Neural progenitor cell (in vitro differentiated cells): ENCODE measurements at regions not wholly inside any gene's neighbourhood (a gene's known extent, or its start where the extent isn't known, plus 50 kb on each side); places are given as distances from the start of the nearest gene placed in this dataset.

Experiments used
- DNase-seq: peaks from one replicate; pipeline ENCODE4 v3.0.0-alpha.2; 2016; ENCODE audit warnings: low spot score
- H2AFZ ChIP-seq: fragments of 200-600 bp; sonication (generic); replicated peaks from 2 replicates; pipeline ENCODE4 v1.6.1; 2016; ENCODE audit warnings: antibody characterized with exemption
- H3F3A ChIP-seq: fragments of 200-600 bp; sonication (generic); 2 replicates; pipeline ENCODE4 v1.6.1; 2016; ENCODE audit warnings: antibody characterized with exemption, low read depth
- H3K27ac ChIP-seq: fragments of 200-600 bp; sonication (generic); 2 replicates; pipeline ENCODE4 v1.5.1; 2016; ENCODE audit warnings: mild to moderate bottlenecking
- H3K27me3 ChIP-seq: fragments of 200-600 bp; sonication (generic); 2 replicates; pipeline ENCODE4 v1.6.1; 2016; ENCODE audit warnings: mild to moderate bottlenecking, moderate library complexity
- H3K36me3 ChIP-seq: fragments of 200-600 bp; sonication (generic); 2 replicates; pipeline ENCODE4 v1.5.1; 2016
- H3K4me1 ChIP-seq: fragments of 200-600 bp; sonication (generic); 2 replicates; pipeline ENCODE4 v1.6.1; 2016; ENCODE audit warnings: mixed run types
- H3K4me2 ChIP-seq: fragments of 200-600 bp; sonication (generic); 2 replicates; pipeline ENCODE4 v1.6.1; 2016
- H3K4me3 ChIP-seq: fragments of 200-600 bp; sonication (generic); 2 replicates; pipeline ENCODE4 v1.5.1; 2016
- H3K79me2 ChIP-seq: fragments of 200-600 bp; sonication (generic); 2 replicates; pipeline ENCODE4 v1.6.1; 2016; ENCODE audit warnings: low read depth
- H3K9ac ChIP-seq: fragments of 200-600 bp; sonication (generic); 2 replicates; pipeline ENCODE4 v1.6.1; 2016
- H3K9me3 ChIP-seq: fragments of 200-600 bp; sonication (generic); 2 replicates; pipeline ENCODE4 v1.5.1; 2016; ENCODE audit warnings: low read depth
- H4K20me1 ChIP-seq: fragments of 200-600 bp; sonication (generic); 2 replicates; pipeline ENCODE4 v1.6.1; 2016; ENCODE audit warnings: low read depth
- H3K27ac Mint-ChIP-seq: 3 replicates; pipeline ENCODE4 v1.8.0; 2021; ENCODE audit warnings: mixed read lengths
- H3K27me3 Mint-ChIP-seq: 2 replicates; pipeline ENCODE4 v1.8.0; 2022; ENCODE audit warnings: low read depth, mild to moderate bottlenecking, inconsistent platforms, moderate library complexity, mixed read lengths; ENCODE audit not compliant: insufficient read depth
- H3K36me3 Mint-ChIP-seq: 3 replicates; pipeline ENCODE4 v1.8.0; 2021; ENCODE audit warnings: mixed read lengths
- H3K4me1 Mint-ChIP-seq: 3 replicates; pipeline ENCODE4 v1.8.0; 2021; ENCODE audit warnings: mixed read lengths
- H3K4me3 Mint-ChIP-seq: 3 replicates; pipeline ENCODE4 v1.8.0; 2021; ENCODE audit warnings: mild to moderate bottlenecking, moderate library complexity, mixed read lengths
- H3K9me3 Mint-ChIP-seq: 3 replicates; pipeline ENCODE4 v1.8.0; 2020; ENCODE audit warnings: mixed read lengths
- CTCF ChIP-seq: fragments of 200-600 bp; sonication (generic); IDR thresholded peaks from 2 replicates; pipeline ENCODE4 v1.5.1; 2017; ENCODE audit warnings: antibody characterized with exemption, mild to moderate bottlenecking
- EZH2 ChIP-seq: fragments of 200-600 bp; sonication (generic); IDR thresholded peaks from 2 replicates; pipeline ENCODE4 v1.6.1; 2017; ENCODE audit warnings: antibody characterized with exemption, mild to moderate bottlenecking, moderate library complexity
- EZH2phosphoT487 ChIP-seq: fragments of 200-600 bp; sonication (generic); IDR thresholded peaks from 2 replicates; pipeline ENCODE4 v1.6.1; 2017; ENCODE audit warnings: antibody characterized with exemption

GRCh38 chr12:67742461-67742860 lies 93.9 kb downstream of the DYRK2 start:
- no peaks in the 10 kb centered on the region for H3K9me3 ChIP-seq
- no peak overlapping the region for H3K4me2 ChIP-seq

GRCh38 chr12:67747869-67748742 lies 99.6 kb downstream of the DYRK2 start:
- Histone ChIP-seq H2AFZ (no peak overlapping the region), H4K20me1 (no peaks in the 10 kb centered on the region), H3K9ac (no peak overlapping the region), H3K36me3 (no peaks in the 10 kb centered on the region), H3F3A (no peaks in the 10 kb centered on the region), H3K27ac (no peak overlapping the region), H3K79me2 (no peaks in the 10 kb centered on the region), H3K9me3 (no peaks in the 10 kb centered on the region), H3K4me2 (no peak overlapping the region), H3K4me3 (no peak overlapping the region), H3K4me1 (no peaks in the 10 kb centered on the region), H3K27me3 (no peaks in the 10 kb centered on the region)
- no peak overlapping the region for H3K27ac Mint-ChIP-seq
- H3K36me3 Mint-ChIP-seq: no peaks in the 10 kb centered on the region
- no peaks in the 10 kb centered on the region for H3K9me3 Mint-ChIP-seq
- DNase-seq: no peak
- TF ChIP-seq EZH2 (no peak), EZH2phosphoT487 (no peak), CTCF (no peak)
- H3K4me3 Mint-ChIP-seq: no peak overlapping the region
- H3K4me1 Mint-ChIP-seq: peaks cover 7% of the 10 kb centered on the region
- H3K27me3 Mint-ChIP-seq: peaks cover 2% of the 10 kb centered on the region

More at GRCh38 chr12:67742461-67742860, 93.9 kb downstream of the DYRK2 start:
- H3K36me3 ChIP-seq: no peaks in the 10 kb centered on the region
- no peak overlapping the region for H3K4me3 ChIP-seq
- Mint-ChIP-seq H3K4me3 (no peak overlapping the region), H3K9me3 (no peaks in the 10 kb centered on the region), H3K36me3 (no peaks in the 10 kb centered on the region), H3K4me1 (peaks cover 14% of the 10 kb centered on the region), H3K27ac (no peak overlapping the region), H3K27me3 (peaks cover 5% of the 10 kb centered on the region)
- TF ChIP-seq EZH2phosphoT487 (no peak), CTCF (no peak), EZH2 (no peak)
- no peak for DNase-seq
- H3K79me2 ChIP-seq: no peaks in the 10 kb centered on the region
- peak overlapping the region; percentile 0 for H2AFZ ChIP-seq
- H3K27ac ChIP-seq: no peak overlapping the region
- peaks cover 6% of the 10 kb centered on the region for H3K4me1 ChIP-seq
- H4K20me1 ChIP-seq: no peaks in the 10 kb centered on the region
- no peaks in the 10 kb centered on the region for H3K27me3 ChIP-seq
- H3K9ac ChIP-seq: no peak overlapping the region
- H3F3A ChIP-seq: no peaks in the 10 kb centered on the region

GRCh38 chr12:67748743-67749040 lies 100.1 kb downstream of the DYRK2 start:
- H3K9me3 ChIP-seq: no peaks in the 10 kb centered on the region
- H3K79me2 ChIP-seq: no peaks in the 10 kb centered on the region
- H3K27ac ChIP-seq: no peak overlapping the region
- no peak overlapping the region for H3K27ac Mint-ChIP-seq
- no peak overlapping the region for H3K4me3 ChIP-seq
- H3K27me3 Mint-ChIP-seq: peaks cover 2% of the 10 kb centered on the region
- TF ChIP-seq EZH2phosphoT487: no peak
- no peak for TF ChIP-seq CTCF
- TF ChIP-seq EZH2: no peak
- H3K4me1 ChIP-seq: no peaks in the 10 kb centered on the region
- H3K4me2 ChIP-seq: no peak overlapping the region
- no peaks in the 10 kb centered on the region for H3K36me3 ChIP-seq
- no peak overlapping the region for H3K9ac ChIP-seq
- H4K20me1 ChIP-seq: no peaks in the 10 kb centered on the region
- DNase-seq: no peak
- H3K9me3 Mint-ChIP-seq: no peaks in the 10 kb centered on the region
- no peak overlapping the region for H3K4me3 Mint-ChIP-seq
- no peaks in the 10 kb centered on the region for H3K27me3 ChIP-seq
- no peaks in the 10 kb centered on the region for H3K36me3 Mint-ChIP-seq
- H2AFZ ChIP-seq: no peak overlapping the region
- H3F3A ChIP-seq: no peaks in the 10 kb centered on the region
- H3K4me1 Mint-ChIP-seq: peaks cover 7% of the 10 kb centered on the region
